GM12874 (cell line): ENCODE measurements at regions not wholly inside any gene's neighbourhood (a gene's known extent, or its start where the extent isn't known, plus 50 kb on each side); places are given as distances from the start of the nearest gene placed in this dataset.

Experiments used
- TF ChIP-seq, protein P1 (sequence below): IDR thresholded peaks from 2 replicates; pipeline ENCODE4 v1.5.1; 2011; ENCODE audit warnings: low read depth, mild to moderate bottlenecking, control low read depth, low read length, moderate library complexity; ENCODE audit not compliant: insufficient read depth

DNA sequence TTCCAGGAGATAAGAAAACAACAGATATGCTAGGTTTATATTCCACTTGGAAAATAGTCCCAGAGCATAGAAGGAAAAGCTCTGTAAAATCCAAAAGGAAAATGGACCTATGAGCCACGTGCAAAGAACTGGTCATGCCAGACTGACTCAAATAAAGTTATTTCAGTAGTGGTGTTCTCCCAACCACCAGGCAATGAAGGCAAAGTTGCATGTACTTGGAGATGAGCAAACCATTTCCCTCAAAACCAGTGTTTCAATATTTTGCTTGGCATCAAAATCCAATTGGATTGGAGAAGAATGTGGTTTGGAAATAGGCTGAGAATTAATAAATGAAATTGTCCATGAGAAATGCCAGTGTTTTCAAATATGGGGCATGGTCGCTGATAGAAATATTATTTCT is 237.5 kb downstream of the ICOS start:
- TF ChIP-seq, protein P1, sequence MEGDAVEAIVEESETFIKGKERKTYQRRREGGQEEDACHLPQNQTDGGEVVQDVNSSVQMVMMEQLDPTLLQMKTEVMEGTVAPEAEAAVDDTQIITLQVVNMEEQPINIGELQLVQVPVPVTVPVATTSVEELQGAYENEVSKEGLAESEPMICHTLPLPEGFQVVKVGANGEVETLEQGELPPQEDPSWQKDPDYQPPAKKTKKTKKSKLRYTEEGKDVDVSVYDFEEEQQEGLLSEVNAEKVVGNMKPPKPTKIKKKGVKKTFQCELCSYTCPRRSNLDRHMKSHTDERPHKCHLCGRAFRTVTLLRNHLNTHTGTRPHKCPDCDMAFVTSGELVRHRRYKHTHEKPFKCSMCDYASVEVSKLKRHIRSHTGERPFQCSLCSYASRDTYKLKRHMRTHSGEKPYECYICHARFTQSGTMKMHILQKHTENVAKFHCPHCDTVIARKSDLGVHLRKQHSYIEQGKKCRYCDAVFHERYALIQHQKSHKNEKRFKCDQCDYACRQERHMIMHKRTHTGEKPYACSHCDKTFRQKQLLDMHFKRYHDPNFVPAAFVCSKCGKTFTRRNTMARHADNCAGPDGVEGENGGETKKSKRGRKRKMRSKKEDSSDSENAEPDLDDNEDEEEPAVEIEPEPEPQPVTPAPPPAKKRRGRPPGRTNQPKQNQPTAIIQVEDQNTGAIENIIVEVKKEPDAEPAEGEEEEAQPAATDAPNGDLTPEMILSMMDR: no peak

DNA sequence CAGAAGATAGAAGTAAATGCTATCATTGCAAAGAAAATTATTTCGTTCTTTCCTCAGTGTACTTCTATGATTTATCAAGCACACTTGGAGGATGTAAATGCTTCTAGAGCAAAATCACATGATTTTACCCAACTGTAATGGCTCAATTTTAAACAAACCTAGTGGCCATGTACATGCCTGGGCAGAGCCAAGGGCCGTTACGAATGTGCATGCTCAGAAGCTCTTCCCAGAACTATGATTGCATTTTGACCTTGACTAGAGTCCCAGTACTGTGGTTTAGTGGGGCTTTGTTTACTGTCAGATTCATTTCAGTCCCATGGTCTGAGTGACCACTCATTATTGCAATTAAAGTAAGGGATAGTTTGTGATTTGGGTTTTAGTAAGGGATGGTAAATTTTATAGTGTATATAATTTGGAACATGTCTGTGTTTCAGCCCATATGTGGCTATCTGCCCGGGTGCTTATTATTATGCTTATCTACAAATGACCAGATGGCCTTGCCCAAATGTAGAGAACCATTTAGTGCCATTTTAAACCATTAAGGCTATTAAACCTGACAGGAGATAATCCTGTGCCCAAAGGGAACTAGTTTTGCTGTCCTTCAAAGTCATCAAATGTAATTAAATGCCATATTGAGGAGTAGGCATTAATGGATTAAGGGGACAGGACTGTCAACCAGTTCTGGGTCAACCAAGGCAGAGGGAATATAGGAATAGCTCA is 239.1 kb downstream of the ICOS start:
- TF ChIP-seq, protein P1: no peak

DNA sequence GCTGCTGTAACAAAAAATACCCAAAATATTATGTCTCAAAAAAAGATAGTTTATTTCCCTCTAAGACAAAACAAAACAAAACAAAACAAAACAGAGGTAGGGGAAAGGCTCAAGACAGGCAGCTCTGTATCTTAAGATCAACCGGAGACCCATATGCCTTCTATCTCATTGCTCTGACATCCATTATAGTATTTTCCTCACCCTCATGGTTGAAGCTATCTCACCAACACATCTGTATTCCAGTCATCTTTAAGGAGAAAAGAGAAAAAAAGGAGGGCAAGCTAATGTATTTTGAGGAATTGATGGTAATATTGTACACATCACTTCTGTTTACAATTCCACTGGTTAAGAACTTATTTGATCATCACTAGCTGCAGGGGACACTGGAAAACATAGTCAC is 239.7 kb downstream of the ICOS start:
- TF ChIP-seq, protein P1: no peak

DNA sequence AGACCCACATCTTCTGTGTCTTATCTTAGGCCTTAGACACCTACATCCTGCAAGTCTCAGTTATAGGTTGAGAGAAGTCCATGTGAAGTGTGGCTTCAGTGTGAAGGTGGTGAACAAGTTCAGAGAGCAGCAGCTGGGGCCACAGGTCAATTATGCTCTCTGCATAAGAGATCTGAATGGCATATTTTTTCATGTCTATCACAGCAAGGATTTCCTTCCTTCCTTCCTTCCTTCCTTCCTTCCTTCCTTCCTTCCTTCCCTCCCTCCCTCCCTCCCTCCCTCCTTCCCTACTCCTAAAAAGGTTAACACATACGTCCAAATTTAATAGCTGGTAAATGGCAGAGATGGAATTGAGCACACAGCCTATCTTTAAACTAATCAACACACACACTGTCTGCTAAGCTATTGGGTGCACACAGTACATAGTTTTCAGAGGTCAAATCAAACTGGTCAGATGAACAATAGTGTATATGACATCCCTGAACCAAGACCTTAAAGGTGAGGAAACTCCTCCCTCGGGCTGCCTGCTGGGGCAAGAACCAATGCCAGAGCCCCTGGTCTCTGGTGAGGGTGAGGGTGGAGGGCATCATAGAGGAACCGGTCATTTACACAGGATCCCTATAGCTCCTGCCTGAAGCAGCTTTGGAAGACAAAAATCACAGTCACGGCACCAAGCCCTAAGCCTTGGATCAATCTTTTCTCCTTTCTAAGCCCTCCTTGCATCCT is 240.9 kb downstream of the ICOS start:
- TF ChIP-seq, protein P1: no peak

DNA sequence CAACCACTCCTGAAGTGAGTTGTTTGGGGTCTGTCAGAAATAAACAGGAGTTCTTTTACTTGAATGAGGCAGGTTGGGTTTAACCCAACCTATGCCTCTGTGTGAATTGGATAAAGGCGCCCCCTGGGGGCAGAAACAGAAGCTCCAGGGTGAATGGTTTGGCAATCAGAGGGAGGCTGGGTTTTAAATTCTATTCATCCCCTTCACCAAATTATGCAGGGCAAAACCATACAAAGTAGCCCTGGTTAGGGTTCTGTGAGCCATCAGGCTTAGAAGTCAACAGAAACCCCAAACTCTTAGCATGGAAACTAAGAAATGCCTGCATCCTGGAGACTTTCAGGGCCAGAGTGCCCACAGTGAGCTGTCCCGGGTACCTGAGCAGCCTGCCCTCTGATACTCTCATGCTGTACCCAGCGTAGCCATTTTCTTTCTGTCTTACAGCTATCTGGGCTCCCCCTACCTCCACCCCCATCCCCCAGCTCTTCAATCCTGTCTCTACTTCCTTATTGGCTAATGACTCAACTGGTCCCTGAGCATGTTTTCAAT is 241.5 kb downstream of the ICOS start:
- TF ChIP-seq, protein P1: peak; percentile 65

DNA sequence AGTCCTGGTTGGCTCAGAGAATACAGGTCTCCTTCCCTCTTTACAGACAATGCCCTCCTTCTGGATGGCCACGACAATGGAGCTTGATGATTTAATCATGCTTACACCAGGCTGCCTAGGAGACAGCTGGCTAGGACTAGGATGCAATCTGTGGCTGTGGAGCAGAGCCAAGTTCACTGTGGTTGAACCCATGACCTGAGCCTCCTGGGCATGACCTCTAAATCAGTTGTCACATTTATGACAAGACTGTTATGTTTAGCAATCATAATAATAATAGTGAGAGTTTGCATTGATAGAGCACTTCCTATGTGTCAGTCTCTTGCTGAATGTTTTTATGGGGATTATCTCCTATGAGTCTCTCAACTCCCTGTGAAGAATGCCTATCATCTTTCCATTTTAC is 244.1 kb downstream of the ICOS start:
- TF ChIP-seq, protein P1: no peak

DNA sequence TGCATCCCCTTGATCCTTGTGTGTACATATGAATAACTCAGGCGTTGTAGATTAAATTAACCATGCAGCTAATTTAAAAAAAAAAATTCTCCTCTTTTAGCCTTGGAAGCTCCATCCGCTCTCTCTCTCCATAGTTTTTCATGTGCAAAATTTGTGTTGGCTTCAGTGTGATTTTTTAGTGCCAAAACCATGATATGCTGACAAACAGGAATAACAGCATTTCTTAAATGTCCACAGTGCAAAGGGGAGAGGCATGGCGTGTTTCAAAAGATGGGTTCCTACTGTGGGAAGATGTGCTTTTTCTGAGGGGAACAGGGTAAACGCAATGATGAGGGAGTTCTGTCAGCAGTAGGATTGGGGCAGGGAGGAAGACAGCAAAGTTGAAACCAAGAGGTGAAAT is 247.0 kb downstream of the ICOS start:
- TF ChIP-seq, protein P1: no peak
